OCI-LY1 (cell line): ENCODE measurements at regions not wholly inside any gene's neighbourhood (a gene's known extent, or its start where the extent isn't known, plus 50 kb on each side); places are given as distances from the start of the nearest gene placed in this dataset.

ENCODE experiments used
- EZH2 ChIP-seq: fragments of 200-600 bp; sonication (generic), shearing (Covaris generic); IDR thresholded peaks from 2 replicates; pipeline ENCODE4 v1.8.0; 2017; ENCODE audit warnings: borderline replicate concordance, mixed run types, mild to moderate bottlenecking, antibody characterized with exemption, low read length, moderate library complexity, mixed read lengths
- TF ChIP-seq, protein P1 (sequence below): fragments of 200-600 bp; sonication (generic), shearing (Covaris generic); IDR thresholded peaks from 2 replicates; pipeline ENCODE4 v1.5.1; 2017; ENCODE audit warnings: mild to moderate bottlenecking, antibody characterized with exemption, low read length, moderate library complexity, mixed read lengths

- TF ChIP-seq, protein P1, sequence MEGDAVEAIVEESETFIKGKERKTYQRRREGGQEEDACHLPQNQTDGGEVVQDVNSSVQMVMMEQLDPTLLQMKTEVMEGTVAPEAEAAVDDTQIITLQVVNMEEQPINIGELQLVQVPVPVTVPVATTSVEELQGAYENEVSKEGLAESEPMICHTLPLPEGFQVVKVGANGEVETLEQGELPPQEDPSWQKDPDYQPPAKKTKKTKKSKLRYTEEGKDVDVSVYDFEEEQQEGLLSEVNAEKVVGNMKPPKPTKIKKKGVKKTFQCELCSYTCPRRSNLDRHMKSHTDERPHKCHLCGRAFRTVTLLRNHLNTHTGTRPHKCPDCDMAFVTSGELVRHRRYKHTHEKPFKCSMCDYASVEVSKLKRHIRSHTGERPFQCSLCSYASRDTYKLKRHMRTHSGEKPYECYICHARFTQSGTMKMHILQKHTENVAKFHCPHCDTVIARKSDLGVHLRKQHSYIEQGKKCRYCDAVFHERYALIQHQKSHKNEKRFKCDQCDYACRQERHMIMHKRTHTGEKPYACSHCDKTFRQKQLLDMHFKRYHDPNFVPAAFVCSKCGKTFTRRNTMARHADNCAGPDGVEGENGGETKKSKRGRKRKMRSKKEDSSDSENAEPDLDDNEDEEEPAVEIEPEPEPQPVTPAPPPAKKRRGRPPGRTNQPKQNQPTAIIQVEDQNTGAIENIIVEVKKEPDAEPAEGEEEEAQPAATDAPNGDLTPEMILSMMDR = no peak
- TF ChIP-seq EZH2 = no peak
These were observed 175.0 kb downstream of the CBLN4 start for GRCh38 chr20:55830121-55830827.
